Stomach (tissue), 8 donors: ENCODE measurements at regions not wholly inside any gene's neighbourhood (a gene's known extent, or its start where the extent isn't known, plus 50 kb on each side); places are given as distances from the start of the nearest gene placed in this dataset.

Source experiments
- DNase-seq, 2 donors: peaks; one replicate each; pipeline versions ENCODE4 v3.0.0 to v3.0.0-alpha.2; 2013 to 2019
- H3K27ac ChIP-seq, 5 donors: fragments of 200-600 bp in 4 of 5; sonication (generic) in 4 of 5; one replicate each; pipeline ENCODE4 v1.5.1; 2013 to 2019; ENCODE audit warnings: mild to moderate bottlenecking in 1 of 5, moderate library complexity in 1 of 5
- H3K27me3 ChIP-seq, 3 donors: fragments of 200-600 bp; sonication (generic); one replicate each; pipeline ENCODE4 v1.5.1; 2017 to 2019; ENCODE audit warnings: mixed run types in 1 of 3
- H3K36me3 ChIP-seq, 4 donors: fragments of 200-600 bp; sonication (generic); 1 replicate in 3 of 4; 2 replicates in 1 of 4; pipeline ENCODE4 v1.5.1; 2016 to 2019
- H3K4me1 ChIP-seq, 4 donors: fragments of 200-600 bp; sonication (generic); one replicate each; pipeline ENCODE4 v1.5.1; 2016 to 2019
- H3K4me3 ChIP-seq, 4 donors: fragments of 200-600 bp; sonication (generic) in 3 of 4; one replicate each; pipeline ENCODE4 v1.5.1; 2016 to 2019; ENCODE audit warnings: mild to moderate bottlenecking in 1 of 4
- H3K9me3 ChIP-seq, 4 donors: fragments of 200-600 bp; sonication (generic); one replicate each; pipeline ENCODE4 v1.5.1; 2016 to 2019
- EP300 ChIP-seq: sonication (generic); formaldehyde crosslinking; IDR thresholded peaks from one replicate; pipeline ENCODE4 v1.6.1; 2017; ENCODE audit warnings: antibody characterized with exemption
- POLR2A ChIP-seq, 4 donors: fragments of 450-650 bp; IDR thresholded peaks; one replicate each; pipeline ENCODE4 v1.6.1; 2016; ENCODE audit warnings: antibody characterized with exemption in 4 of 4, control low read depth in 2 of 4, mild to moderate bottlenecking in 1 of 4, moderate library complexity in 1 of 4
- POLR2AphosphoS5 ChIP-seq, 3 donors: sonication (generic); formaldehyde crosslinking; IDR thresholded peaks; one replicate each; pipeline ENCODE4 v1.6.1; 2016; ENCODE audit warnings: antibody characterized with exemption in 3 of 3
- WGBS, 5 donors: extraction: QIAGEN DNeasy Blood & Tissue Kit in 3 of 5; methylation state at CpG; one replicate each; pipeline versions ENCODE4 v1.1.5 to v1.1.7; 2013 to 2018; 5-methylcytosine and 5-hydroxymethylcytosine counted together
- intact Hi-C: fragments of 100-400 bp; cut with DNase I; formaldehyde crosslinking; loops from one replicate; pipeline ENCODE4 v1.15.1; 2023; ENCODE audit warnings: low total_unique reads
- TF ChIP-seq, protein P1 (sequence below), 7 experiments: fragments of 450-650 bp in 4 of 7; fragments of 200-600 bp in 3 of 7; sonication (generic) in 3 of 7; IDR thresholded peaks; one replicate each; pipeline ENCODE4 v1.5.1; 2016 to 2019; ENCODE audit warnings: antibody characterized with exemption in 7 of 7, control low read depth in 2 of 7, mild to moderate bottlenecking in 1 of 7
- donor health status: healthy with polysubstance abuse.
- donor health status: Bipolar disorder and iron deficiency.
- donor health status: healthy.

DNA sequence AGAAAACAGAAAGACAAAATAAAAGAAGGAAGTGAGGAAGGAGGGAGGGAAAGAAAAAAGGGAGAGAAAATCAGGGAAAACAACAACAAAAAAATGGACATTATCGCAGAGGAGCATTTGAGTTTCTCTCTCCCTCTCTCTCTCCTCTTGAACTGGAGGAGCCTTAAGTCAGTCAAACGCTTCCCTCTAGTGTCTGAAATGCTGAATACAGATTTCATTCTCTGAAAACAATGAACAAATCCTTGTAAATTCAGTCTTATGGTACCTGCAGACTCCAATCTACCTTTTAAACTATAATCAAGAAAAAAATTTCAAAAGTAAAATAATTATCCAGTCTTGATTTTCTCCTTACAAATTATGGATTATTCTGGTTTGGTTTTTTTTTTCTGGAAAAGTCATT lies 89.2 kb upstream of the PFKP start:
- intact Hi-C loops, result no loop called here
- no peaks in the 10 kb centered on the region for H3K4me1 ChIP-seq
- no peaks in the 10 kb centered on the region for H3K9me3 ChIP-seq
- peak in 1 of 2 donors; percentile 80 for DNase-seq
- TF ChIP-seq, protein P1, sequence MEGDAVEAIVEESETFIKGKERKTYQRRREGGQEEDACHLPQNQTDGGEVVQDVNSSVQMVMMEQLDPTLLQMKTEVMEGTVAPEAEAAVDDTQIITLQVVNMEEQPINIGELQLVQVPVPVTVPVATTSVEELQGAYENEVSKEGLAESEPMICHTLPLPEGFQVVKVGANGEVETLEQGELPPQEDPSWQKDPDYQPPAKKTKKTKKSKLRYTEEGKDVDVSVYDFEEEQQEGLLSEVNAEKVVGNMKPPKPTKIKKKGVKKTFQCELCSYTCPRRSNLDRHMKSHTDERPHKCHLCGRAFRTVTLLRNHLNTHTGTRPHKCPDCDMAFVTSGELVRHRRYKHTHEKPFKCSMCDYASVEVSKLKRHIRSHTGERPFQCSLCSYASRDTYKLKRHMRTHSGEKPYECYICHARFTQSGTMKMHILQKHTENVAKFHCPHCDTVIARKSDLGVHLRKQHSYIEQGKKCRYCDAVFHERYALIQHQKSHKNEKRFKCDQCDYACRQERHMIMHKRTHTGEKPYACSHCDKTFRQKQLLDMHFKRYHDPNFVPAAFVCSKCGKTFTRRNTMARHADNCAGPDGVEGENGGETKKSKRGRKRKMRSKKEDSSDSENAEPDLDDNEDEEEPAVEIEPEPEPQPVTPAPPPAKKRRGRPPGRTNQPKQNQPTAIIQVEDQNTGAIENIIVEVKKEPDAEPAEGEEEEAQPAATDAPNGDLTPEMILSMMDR (IDR thresholded peaks at IDR 0.05), result peak in 3 of 7 experiments; percentile 15 to 20 (median 19)
- TF ChIP-seq EP300, result no peak
- no peak overlapping the region for H3K27ac ChIP-seq
- no peaks in the 10 kb centered on the region for H3K36me3 ChIP-seq
- no peak overlapping the region for H3K4me3 ChIP-seq
- WGBS, 5 donors, result 9 to 25% (median 11%) methylated on average over 2 of the region's 2 CpGs
- H3K27me3 ChIP-seq, result no peaks in the 10 kb centered on the region

DNA sequence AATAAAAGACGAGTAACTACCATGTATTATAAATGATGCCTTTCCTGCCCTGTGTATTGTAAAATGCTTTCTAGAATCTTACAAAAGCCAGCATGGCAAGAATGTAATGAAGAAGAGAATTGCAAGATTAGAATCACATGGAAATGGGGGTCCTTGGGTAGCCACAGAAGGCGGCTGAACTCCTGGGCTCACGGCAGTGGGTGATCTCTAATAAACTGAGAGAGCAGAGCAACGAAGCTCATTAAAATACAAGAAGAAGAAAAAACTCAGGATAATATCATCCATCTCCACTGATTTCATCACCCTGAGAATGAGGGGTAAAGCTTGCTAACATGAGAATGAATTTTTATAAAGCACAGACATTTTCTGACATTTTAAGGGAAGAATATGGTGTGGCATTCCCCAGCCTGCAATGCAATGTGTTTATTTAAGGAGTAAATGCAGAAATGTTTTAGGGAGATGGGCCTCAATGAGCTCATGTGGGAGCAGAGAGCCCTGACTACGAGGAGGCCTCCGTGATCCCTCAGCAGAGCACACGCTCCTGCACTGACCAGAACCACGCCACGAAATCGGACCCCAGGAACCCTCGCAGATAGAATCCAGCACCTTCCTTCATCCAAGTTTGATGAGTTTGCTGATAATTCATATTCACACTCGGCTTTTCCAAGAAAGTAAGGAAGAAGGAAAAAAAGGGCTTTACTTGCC lies 92.7 kb upstream of the PFKP start:
- no peak for DNase-seq
- Histone ChIP-seq H3K36me3 (no peaks in the 10 kb centered on the region), H3K27ac (no peak overlapping the region), H3K4me3 (no peak overlapping the region), H3K4me1 (no peaks in the 10 kb centered on the region), H3K9me3 (no peaks in the 10 kb centered on the region), H3K27me3 (no peaks in the 10 kb centered on the region)
- WGBS, 5 donors, result 85 to 90% (median 85%) methylated on average over 12 of the region's 12 CpGs
- TF ChIP-seq POLR2A (IDR thresholded peaks at IDR 0.05), result no peak
- no peak for TF ChIP-seq POLR2AphosphoS5 (IDR thresholded peaks at IDR 0.05)
- TF ChIP-seq, protein P1 (IDR thresholded peaks at IDR 0.05), result no peak
- TF ChIP-seq EP300, result no peak
- intact Hi-C loops, result no loop called here

DNA sequence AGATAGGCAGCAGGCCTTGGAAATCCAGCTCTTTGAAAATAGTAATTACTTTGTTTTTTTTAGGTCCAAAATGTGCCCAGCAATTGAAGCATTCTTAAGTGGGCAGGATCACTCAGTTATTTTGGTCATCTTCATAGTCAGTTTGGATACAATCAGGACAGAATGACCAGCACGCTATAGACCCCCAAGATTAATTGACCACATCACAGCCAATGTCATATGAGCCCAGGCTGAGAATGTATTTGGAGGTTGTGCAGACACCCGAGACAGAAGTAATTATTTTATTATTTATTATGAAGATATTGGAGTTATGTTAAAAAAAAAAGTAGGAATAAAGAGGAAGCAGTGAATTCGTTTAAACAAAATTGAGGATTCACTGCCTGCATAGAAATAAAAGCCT lies 93.3 kb upstream of the PFKP start:
- Histone ChIP-seq H3K9me3 (no peaks in the 10 kb centered on the region), H3K27ac (no peak overlapping the region), H3K27me3 (no peaks in the 10 kb centered on the region), H3K4me3 (no peak overlapping the region), H3K36me3 (no peaks in the 10 kb centered on the region), H3K4me1 (no peaks in the 10 kb centered on the region)
- TF ChIP-seq EP300 (no peak), POLR2A (IDR thresholded peaks at IDR 0.05) (no peak), POLR2AphosphoS5 (IDR thresholded peaks at IDR 0.05) (no peak)
- TF ChIP-seq, protein P1 (IDR thresholded peaks at IDR 0.05), result no peak
- intact Hi-C loops, result no loop called here
- no peak for DNase-seq
- WGBS, 5 donors, result 71 to 81% (median 76%) methylated on average over 3 of the region's 3 CpGs

DNA sequence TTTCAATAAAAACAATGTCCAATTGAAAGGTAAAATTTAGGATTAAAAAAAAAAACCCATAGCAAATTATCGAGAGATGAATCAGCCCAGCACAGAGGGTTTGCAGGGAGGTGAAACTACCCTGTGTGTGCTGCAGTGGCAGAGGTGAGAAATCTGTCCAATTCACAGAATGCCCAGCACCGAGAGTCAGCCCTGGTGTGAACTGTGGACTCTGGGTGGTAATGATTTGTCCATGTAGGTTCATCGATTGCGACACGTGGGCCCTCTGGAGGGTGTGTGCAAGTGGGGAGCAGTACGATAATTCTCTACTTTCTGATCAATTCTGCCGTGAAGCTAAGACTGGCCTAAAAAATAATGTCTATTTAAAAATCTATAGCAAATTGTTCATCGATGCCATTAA lies 94.5 kb upstream of the PFKP start:
- Histone ChIP-seq H3K4me3 (no peak overlapping the region), H3K36me3 (no peaks in the 10 kb centered on the region), H3K4me1 (no peaks in the 10 kb centered on the region), H3K27me3 (no peaks in the 10 kb centered on the region), H3K9me3 (no peaks in the 10 kb centered on the region), H3K27ac (no peak overlapping the region)
- DNase-seq, result no peak
- WGBS, 5 donors, result 83 to 87% (median 86%) methylated on average over 8 of the region's 8 CpGs
- intact Hi-C loops, result no loop called here
- no peak for TF ChIP-seq POLR2AphosphoS5 (IDR thresholded peaks at IDR 0.05)
- TF ChIP-seq POLR2A (IDR thresholded peaks at IDR 0.05), result no peak
- TF ChIP-seq, protein P1 (IDR thresholded peaks at IDR 0.05), result no peak
- TF ChIP-seq EP300, result no peak
